Progenitor cell of endocrine pancreas (in vitro differentiated cells): ENCODE measurements at regions not wholly inside any gene's neighbourhood (a gene's known extent, or its start where the extent isn't known, plus 50 kb on each side); places are given as distances from the start of the nearest gene placed in this dataset.

Experiments
- DNase-seq: peaks from one replicate; pipeline ENCODE4 v3.0.0; 2021; ENCODE audit warnings: low spot score; ENCODE audit not compliant: unreplicated experiment
- H3K27ac Mint-ChIP-seq: 2 replicates; pipeline ENCODE4 v1.8.0; 2021; ENCODE audit warnings: mild to moderate bottlenecking, moderate library complexity, mixed read lengths
- H3K27me3 Mint-ChIP-seq: 2 replicates; pipeline ENCODE4 v1.8.0; 2021; ENCODE audit warnings: mixed read lengths
- H3K36me3 Mint-ChIP-seq: 2 replicates; pipeline ENCODE4 v1.8.0; 2022; ENCODE audit warnings: mixed read lengths; ENCODE audit not compliant: insufficient read depth
- H3K4me1 Mint-ChIP-seq: 2 replicates; pipeline ENCODE4 v1.8.0; 2021; ENCODE audit warnings: low read depth, mixed read lengths
- H3K4me3 Mint-ChIP-seq: 2 replicates; pipeline ENCODE4 v1.8.0; 2021; ENCODE audit warnings: low read depth, mild to moderate bottlenecking, moderate library complexity, mixed read lengths
- H3K9me3 Mint-ChIP-seq: 2 replicates; pipeline ENCODE4 v1.8.0; 2021; ENCODE audit warnings: low read depth, mixed read lengths
- CTCF ChIP-seq: fragments of 200-600 bp; sonication (generic); IDR thresholded peaks from one replicate; pipeline ENCODE4 v1.5.0; 2021; ENCODE audit warnings: antibody characterized with exemption, mild to moderate bottlenecking; ENCODE audit not compliant: unreplicated experiment

GRCh38 chr13:23081220-23081619 is 99.6 kb upstream of the SGCG start:
- DNase-seq: no peak
- Mint-ChIP-seq H3K36me3 (no peaks in the 10 kb centered on the region), H3K4me3 (no peak overlapping the region), H3K4me1 (no peaks in the 10 kb centered on the region), H3K27me3 (no peaks in the 10 kb centered on the region), H3K27ac (no peak overlapping the region), H3K9me3 (peaks cover 3% of the 10 kb centered on the region)
- TF ChIP-seq CTCF: no peak

- no peak for TF ChIP-seq CTCF
- no peak for DNase-seq
- H3K27me3 Mint-ChIP-seq: no peaks in the 10 kb centered on the region
- H3K4me1 Mint-ChIP-seq: no peaks in the 10 kb centered on the region
- H3K27ac Mint-ChIP-seq: no peak overlapping the region
- H3K4me3 Mint-ChIP-seq: no peak overlapping the region
- no peaks in the 10 kb centered on the region for H3K36me3 Mint-ChIP-seq
- H3K9me3 Mint-ChIP-seq: peaks cover 3% of the 10 kb centered on the region
Observed at GRCh38 chr13:23081901-23082300, 98.9 kb upstream of the SGCG start.

DNA sequence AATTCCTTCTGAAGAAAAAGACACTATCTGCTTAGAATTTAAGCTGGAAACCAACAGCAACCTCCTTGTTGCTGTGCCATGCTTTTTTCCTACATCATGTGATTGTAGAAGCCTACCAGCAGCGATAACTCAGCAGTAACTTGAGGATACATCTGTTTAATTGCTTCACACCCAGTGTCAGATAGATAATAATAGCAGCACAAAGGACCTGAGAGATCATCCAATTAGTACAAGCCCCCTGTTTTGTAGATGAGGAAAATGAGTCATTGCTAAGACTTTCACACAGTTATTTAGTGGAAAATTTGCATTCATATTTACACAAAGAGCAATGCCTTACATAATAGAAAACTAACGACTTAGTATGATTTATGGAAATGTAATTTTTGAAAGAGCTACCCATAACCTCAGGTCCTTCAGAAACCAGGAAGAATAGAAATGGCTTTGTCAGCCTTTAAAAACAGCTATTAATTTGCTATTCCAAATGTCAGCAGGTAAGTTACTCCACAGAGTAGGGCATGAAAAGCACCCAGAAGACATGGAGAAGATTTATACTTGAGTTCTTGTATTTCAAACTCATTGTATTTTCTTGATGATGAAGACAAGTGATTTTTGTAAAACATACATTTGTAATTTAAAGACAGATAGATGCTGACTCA is 93.7 kb upstream of the SGCG start:
- Mint-ChIP-seq H3K36me3 (no peaks in the 10 kb centered on the region), H3K9me3 (peaks cover 3% of the 10 kb centered on the region), H3K4me1 (peaks cover 1% of the 10 kb centered on the region), H3K4me3 (no peak overlapping the region), H3K27me3 (no peaks in the 10 kb centered on the region), H3K27ac (no peak overlapping the region)
- no peak for DNase-seq
- TF ChIP-seq CTCF: no peak

DNA sequence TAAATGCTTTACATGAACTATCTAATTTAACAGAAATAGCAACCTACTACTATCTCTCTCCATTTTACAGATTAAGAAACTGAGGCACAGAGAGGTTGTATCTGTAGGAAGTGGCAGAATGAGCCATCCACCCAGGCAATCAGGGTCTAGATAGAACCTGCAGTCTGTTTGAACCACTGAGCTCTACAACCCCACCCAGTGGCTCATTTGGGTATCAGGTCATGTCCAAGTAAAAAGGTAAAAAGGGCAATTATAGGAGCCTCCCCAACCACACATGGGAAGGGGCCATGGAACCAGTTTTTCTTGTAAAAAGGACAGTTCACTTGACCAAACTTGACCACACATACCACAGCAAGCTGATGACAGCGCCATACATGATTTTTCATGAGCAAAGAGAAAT is 92.9 kb upstream of the SGCG start:
- TF ChIP-seq CTCF: peak; percentile 41
- no peak for DNase-seq
- Mint-ChIP-seq H3K9me3 (peaks cover 3% of the 10 kb centered on the region), H3K27me3 (no peaks in the 10 kb centered on the region), H3K27ac (no peak overlapping the region), H3K36me3 (no peaks in the 10 kb centered on the region), H3K4me1 (peaks cover 1% of the 10 kb centered on the region), H3K4me3 (no peak overlapping the region)

DNA sequence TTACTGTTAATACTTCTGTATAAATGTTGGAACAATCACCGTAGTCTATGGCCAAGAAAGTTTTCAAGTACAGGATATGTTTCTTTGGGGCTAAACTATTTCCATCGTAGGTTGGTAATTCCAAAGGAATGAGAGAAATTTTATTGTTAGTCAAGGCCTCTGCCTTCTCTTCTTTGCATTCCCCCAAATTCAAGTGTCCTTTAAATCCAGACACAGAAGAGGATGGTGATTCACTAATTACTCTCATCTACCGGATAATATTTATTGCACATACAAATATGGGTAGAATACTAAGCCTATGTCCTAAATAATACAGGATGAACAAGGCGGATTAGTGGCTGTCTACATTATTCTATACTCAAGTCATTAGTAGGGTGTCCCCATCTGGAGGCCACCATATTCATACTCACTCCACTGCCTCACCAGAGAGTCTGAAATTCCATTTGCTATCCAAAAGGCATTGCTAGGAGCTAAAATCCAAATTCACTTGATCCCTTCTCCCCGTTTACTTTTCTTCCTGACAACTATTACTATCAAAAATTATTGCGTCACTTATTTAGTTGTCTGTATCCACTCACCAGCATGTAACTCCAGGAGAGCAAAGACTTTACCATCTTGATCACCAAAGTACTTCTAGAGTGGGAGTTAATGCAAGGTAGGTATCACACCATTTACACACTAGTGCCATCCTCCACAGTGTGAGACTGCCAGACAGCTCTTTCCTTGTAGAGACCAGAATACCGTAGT is 82.4 kb upstream of the SGCG start:
- DNase-seq: no peak
- no peak overlapping the region for H3K27ac Mint-ChIP-seq
- TF ChIP-seq CTCF: no peak
- peaks cover 2% of the 10 kb centered on the region for H3K9me3 Mint-ChIP-seq
- H3K4me1 Mint-ChIP-seq: no peaks in the 10 kb centered on the region
- H3K27me3 Mint-ChIP-seq: no peaks in the 10 kb centered on the region
- H3K4me3 Mint-ChIP-seq: no peak overlapping the region
- no peaks in the 10 kb centered on the region for H3K36me3 Mint-ChIP-seq
